CD4-positive, alpha-beta T cell (primary cell): ENCODE measurements at regions not wholly inside any gene's neighbourhood (a gene's known extent, or its start where the extent isn't known, plus 50 kb on each side); places are given as distances from the start of the nearest gene placed in this dataset.

Experiments
- ATAC-seq: fragments of 200-7000 bp; cut with Tn5 transposase; one replicate; pipeline ENCODE4 v1.10.0; 2022; ENCODE audit warnings: mild to moderate bottlenecking; ENCODE audit not compliant: poor library complexity
- CTCF ChIA-PET: fragments of 350-600 bp; sonication (Branson Sonifier 250); formaldehyde crosslinking; loops from one replicate; lab custom pipeline; 2021; ENCODE audit warnings: antibody characterized with exemption, inconsistent platforms; lab: Charles Lee
- POLR2A ChIA-PET: fragments of 350-600 bp; sonication (Branson Sonifier 250); formaldehyde crosslinking; loops from one replicate; lab custom pipeline; 2021; ENCODE audit warnings: antibody characterized with exemption, inconsistent platforms; lab: Charles Lee
- DNase-seq, 14 experiments: peaks; one replicate each; pipeline ENCODE4 v3.0.0-alpha.2; 2013 to 2020; ENCODE audit warnings: mixed read lengths in 2 of 14
- H3K27ac ChIP-seq, 2 donors: one replicate each; pipeline versions ENCODE4 v1.5.1 to v1.7.0; 2013; ENCODE audit warnings: low read length in 2 of 2, low read depth in 1 of 2, mild to moderate bottlenecking in 1 of 2
- H3K27me3 ChIP-seq, 2 experiments: 1 replicate in 1 of 2; 2 replicates in 1 of 2; pipeline versions ENCODE4 v1.6.1 to v1.7.0; 2013; ENCODE audit warnings: low read length in 2 of 2, control low read depth in 1 of 2, mild to moderate bottlenecking in 1 of 2, moderate library complexity in 1 of 2; ENCODE audit not compliant: insufficient read depth in 2 of 2, control insufficient read depth in 1 of 2
- H3K36me3 ChIP-seq: one replicate; pipeline ENCODE4 v1.6.1; 2013; ENCODE audit warnings: low read length, control low read depth; ENCODE audit not compliant: insufficient read depth
- H3K4me1 ChIP-seq: one replicate; pipeline ENCODE4 v1.6.1; 2013; ENCODE audit warnings: low read length, control low read depth; ENCODE audit not compliant: insufficient read depth
- H3K4me3 ChIP-seq: one replicate; pipeline ENCODE4 v1.5.1; 2013; ENCODE audit warnings: mild to moderate bottlenecking, low read length, moderate library complexity
- H3K9me3 ChIP-seq, 2 experiments: 1 replicate in 1 of 2; 2 replicates in 1 of 2; pipeline versions ENCODE4 v1.6.1 to v1.7.0; 2013; ENCODE audit warnings: low read length in 2 of 2, mild to moderate bottlenecking in 2 of 2, control low read depth in 1 of 2, moderate library complexity in 1 of 2; ENCODE audit not compliant: control insufficient read depth in 1 of 2, insufficient read depth in 1 of 2
- H3K27ac Mint-ChIP-seq: one replicate; pipeline ENCODE4 v1.8.0; 2020; ENCODE audit warnings: mixed read lengths
- H3K27me3 Mint-ChIP-seq: one replicate; pipeline ENCODE4 v1.8.0; 2021; ENCODE audit warnings: mixed read lengths
- H3K36me3 Mint-ChIP-seq: one replicate; pipeline ENCODE4 v1.8.0; 2021; ENCODE audit warnings: low read depth, mixed read lengths
- H3K4me1 Mint-ChIP-seq: one replicate; pipeline ENCODE4 v1.8.0; 2021; ENCODE audit warnings: low read depth, mixed read lengths
- H3K4me3 Mint-ChIP-seq: one replicate; pipeline ENCODE4 v1.8.0; 2020; ENCODE audit warnings: mild to moderate bottlenecking, mixed read lengths
- H3K9me3 Mint-ChIP-seq: one replicate; pipeline ENCODE4 v1.8.0; 2020; ENCODE audit warnings: mixed read lengths
- intact Hi-C, 2 experiments: fragments of 100-400 bp; cut with DNase I in 1 of 2; cut with micrococcal nuclease in 1 of 2; formaldehyde crosslinking; loops; one replicate each; pipeline versions ENCODE4 v1.15.1 to v1.9.0; 2023 to 2025; cut with DNase I, micrococcal nuclease
- TF ChIP-seq, protein P1 (sequence below): fragments of 200-600 bp; IDR thresholded peaks from one replicate; pipeline ENCODE4 v1.8.0; 2022; ENCODE audit warnings: antibody characterized with exemption, mild to moderate bottlenecking

DNA sequence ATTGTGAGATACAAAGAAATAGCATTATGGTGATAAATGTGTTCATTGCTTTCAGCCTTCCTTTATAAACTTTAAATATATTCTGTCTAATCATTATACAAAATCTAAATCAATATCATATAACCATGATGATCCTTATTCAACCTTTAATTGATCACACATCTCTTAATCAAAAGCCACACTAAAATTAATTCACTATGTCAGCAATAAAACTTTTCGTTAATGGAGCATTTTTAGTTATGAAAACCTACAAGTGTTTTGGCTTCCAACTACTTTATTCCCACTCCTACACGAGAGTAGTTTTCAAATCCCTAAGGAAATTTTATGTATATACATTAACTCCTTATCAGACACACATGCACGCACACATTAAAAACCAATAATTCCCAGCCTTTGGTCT lies 530.2 kb downstream of the KCTD8 start:
- H3K27me3 ChIP-seq = no peaks in the 10 kb centered on the region
- H3K4me3 ChIP-seq = no peak overlapping the region
- CTCF ChIA-PET = no interaction called here
- Mint-ChIP-seq H3K27me3 (no peaks in the 10 kb centered on the region), H3K9me3 (peaks cover 10% of the 10 kb centered on the region), H3K4me1 (no peaks in the 10 kb centered on the region), H3K27ac (no peak overlapping the region), H3K36me3 (no peaks in the 10 kb centered on the region), H3K4me3 (no peak overlapping the region)
- ATAC-seq = no peak
- POLR2A ChIA-PET = no interaction called here
- peaks cover 4 to 9% of the 10 kb centered on the region in 2 experiments for H3K9me3 ChIP-seq
- no peak for DNase-seq
- TF ChIP-seq, protein P1, sequence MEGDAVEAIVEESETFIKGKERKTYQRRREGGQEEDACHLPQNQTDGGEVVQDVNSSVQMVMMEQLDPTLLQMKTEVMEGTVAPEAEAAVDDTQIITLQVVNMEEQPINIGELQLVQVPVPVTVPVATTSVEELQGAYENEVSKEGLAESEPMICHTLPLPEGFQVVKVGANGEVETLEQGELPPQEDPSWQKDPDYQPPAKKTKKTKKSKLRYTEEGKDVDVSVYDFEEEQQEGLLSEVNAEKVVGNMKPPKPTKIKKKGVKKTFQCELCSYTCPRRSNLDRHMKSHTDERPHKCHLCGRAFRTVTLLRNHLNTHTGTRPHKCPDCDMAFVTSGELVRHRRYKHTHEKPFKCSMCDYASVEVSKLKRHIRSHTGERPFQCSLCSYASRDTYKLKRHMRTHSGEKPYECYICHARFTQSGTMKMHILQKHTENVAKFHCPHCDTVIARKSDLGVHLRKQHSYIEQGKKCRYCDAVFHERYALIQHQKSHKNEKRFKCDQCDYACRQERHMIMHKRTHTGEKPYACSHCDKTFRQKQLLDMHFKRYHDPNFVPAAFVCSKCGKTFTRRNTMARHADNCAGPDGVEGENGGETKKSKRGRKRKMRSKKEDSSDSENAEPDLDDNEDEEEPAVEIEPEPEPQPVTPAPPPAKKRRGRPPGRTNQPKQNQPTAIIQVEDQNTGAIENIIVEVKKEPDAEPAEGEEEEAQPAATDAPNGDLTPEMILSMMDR = no peak
- intact Hi-C loops = no loop called here
- no peaks in the 10 kb centered on the region for H3K4me1 ChIP-seq
- H3K36me3 ChIP-seq = no peaks in the 10 kb centered on the region
- no peak overlapping the region for H3K27ac ChIP-seq

DNA sequence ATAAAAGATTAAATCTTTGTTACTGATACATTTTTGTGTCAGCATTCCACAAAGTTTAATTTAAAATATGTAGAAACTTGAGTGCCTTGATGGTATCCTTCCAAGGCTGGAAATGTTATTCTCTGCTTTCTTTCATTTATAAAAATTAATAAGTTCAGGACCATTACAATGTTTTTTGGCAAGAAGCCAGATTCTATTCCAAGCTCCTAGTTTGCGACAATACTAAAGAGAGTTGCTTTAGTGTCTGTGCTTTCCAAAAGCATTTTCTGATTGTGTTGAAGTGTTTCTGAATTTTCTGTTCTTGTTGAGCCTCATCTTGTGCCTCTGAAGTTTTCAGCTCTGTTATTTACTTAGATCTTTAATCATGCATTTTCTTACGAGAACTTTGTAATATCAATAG lies 516.2 kb downstream of the KCTD8 start:
- Mint-ChIP-seq H3K36me3 (no peaks in the 10 kb centered on the region), H3K27me3 (no peaks in the 10 kb centered on the region), H3K4me3 (no peak overlapping the region), H3K27ac (no peak overlapping the region), H3K4me1 (no peaks in the 10 kb centered on the region), H3K9me3 (peaks cover 7% of the 10 kb centered on the region)
- ATAC-seq = no peak
- POLR2A ChIA-PET = no interaction called here
- Histone ChIP-seq H3K27me3 (no peaks in the 10 kb centered on the region), H3K27ac (no peak overlapping the region), H3K36me3 (no peaks in the 10 kb centered on the region), H3K4me3 (no peak overlapping the region), H3K4me1 (no peaks in the 10 kb centered on the region), H3K9me3 (peaks cover 0 to under 1% of the 10 kb centered on the region in 2 experiments)
- intact Hi-C loops = no loop called here
- CTCF ChIA-PET = no interaction called here
- no peak for DNase-seq
- TF ChIP-seq, protein P1 = no peak

DNA sequence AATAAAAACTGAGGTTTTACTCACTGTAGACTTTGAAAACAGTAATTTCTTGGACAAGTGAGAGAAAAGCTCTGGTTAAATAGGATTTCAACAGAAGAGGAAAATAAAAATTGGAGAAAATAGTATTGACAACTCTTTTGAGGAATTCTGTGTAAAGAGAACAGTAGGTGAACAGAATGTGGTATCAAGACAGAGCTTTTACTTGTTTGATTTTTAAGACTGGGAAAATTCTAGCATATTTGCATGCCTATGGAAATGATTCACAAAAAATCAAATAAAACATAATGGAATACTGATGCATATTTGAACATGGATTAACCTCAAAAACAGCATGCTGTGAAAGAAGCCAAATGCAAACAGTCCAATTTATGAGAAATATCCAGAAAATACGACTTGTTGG lies 504.6 kb downstream of the KCTD8 start:
- POLR2A ChIA-PET = no interaction called here
- Mint-ChIP-seq H3K4me1 (no peaks in the 10 kb centered on the region), H3K27ac (no peak overlapping the region)

More for the DNA sequence above, 504.6 kb downstream of the KCTD8 start:
- intact Hi-C loops = no loop called here
- Histone ChIP-seq H3K27ac (no peak overlapping the region), H3K4me3 (no peak overlapping the region), H3K9me3 (no peaks in the 10 kb centered on the region), H3K27me3 (no peaks in the 10 kb centered on the region), H3K36me3 (no peaks in the 10 kb centered on the region), H3K4me1 (no peaks in the 10 kb centered on the region)
- DNase-seq (no peak), ATAC-seq (no peak)
- H3K4me3 Mint-ChIP-seq = no peak overlapping the region
- H3K9me3 Mint-ChIP-seq = no peaks in the 10 kb centered on the region
- no peaks in the 10 kb centered on the region for H3K36me3 Mint-ChIP-seq
- CTCF ChIA-PET = no interaction called here
- no peaks in the 10 kb centered on the region for H3K27me3 Mint-ChIP-seq
- TF ChIP-seq, protein P1 = no peak
